Medulla oblongata (tissue), 1 donor: ENCODE measurements at regions not wholly inside any gene's neighbourhood (a gene's known extent, or its start where the extent isn't known, plus 50 kb on each side); places are given as distances from the start of the nearest gene placed in this dataset.
"Not testable (repeated sequence)": the region's sequence is repeated elsewhere in the genome, so short reads cannot be mapped to it uniquely, and the experiment has no call there.

ENCODE experiments used
- DNase-seq: peaks from one replicate; pipeline ENCODE4 v3.0.0-alpha.2; 2015; ENCODE audit errors: extremely low spot score

DNA sequence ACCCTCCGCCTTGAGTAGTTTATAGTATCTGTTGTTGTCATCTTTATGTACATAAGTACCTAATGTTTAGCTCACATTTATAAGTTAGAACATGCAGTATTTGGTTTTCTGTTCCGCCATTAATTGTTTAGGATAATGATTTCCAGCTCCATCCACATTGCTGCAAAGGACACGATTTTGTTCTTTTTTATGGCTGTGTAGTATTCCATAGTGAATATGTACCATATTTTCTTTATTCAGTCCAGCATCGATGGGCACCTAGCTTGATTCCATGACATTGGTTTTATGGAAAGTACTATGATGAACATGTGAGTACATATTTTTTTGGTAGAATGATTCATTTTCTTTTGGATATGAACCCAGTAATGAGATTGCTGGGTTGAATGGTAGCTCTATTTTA lies 174.4 kb upstream of the SPRY2 start:
- DNase-seq = no peak

DNA sequence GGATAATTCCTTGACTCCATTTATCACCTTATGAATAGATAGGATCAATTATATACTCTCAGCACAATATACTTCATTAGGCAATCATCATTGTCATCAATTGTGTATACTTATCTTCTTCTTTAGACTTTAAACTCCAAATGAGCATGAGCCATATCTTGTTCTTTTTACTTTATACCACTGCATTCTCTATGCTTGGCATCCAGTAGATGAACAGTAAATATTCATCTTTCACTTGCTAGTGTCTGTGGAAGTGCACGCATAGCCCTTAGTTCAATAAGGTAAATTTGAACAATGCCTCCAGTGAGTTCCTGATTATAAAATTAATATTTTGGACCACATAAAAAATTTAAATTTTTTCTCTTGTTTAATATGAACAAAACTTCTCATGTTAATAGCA lies 172.3 kb upstream of the SPRY2 start:
- no peak for DNase-seq

DNA sequence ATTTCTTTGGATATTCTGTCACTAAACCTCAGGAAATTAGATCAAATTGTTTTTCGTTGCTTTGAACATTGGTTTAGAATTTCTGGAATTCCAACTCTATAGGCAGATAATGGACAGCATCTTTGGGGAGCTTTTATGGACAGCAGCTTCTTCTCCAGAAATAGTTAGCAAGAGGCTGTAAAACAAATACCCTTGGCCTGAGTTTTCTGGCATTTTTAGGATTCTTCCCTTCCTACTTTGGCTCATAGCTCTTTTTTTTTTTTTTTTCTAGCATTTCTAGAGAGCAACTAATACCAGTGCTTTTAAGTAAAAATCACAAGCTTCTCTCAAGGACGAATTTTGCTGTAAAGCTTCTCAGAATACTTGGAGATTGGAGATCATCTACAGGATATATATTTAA lies 169.8 kb upstream of the SPRY2 start:
- DNase-seq = no peak

DNA sequence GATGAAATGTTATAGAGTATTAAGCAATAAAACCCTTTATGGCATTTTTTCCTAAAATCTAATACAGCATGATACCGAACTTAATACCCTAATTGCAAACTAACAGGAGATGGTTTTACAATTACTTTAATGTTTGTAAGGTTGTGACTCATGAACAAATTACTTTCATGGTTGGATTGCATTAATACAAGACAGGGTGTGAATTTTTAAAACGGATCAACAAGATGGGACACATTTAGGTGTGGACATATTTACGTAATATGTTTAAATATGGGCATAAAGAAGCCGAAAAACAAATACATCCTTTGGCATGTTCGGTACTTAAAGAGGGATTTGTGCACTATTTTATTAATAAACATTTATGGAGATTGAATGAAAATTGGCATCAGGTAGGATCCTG lies 168.3 kb upstream of the SPRY2 start:
- no peak for DNase-seq

DNA sequence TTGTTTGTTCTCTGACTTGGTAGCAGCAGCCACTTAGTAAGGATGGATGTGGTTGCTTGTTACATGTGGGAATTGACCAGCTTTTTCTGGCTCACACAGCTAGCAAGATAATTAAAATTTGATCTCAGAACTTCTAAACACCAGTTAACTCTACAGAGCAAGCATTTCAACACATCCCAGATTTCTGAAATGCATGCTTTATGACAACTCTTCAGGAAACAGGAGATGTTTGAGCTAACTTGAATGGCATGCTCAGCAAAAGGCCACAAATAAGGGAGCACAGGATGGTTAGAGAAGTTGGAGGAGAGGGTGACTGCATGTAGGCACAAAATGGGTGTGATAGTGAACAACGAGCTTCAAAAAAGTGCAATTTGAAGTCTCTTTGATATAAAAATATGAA lies 167.1 kb upstream of the SPRY2 start:
- DNase-seq = no peak

DNA sequence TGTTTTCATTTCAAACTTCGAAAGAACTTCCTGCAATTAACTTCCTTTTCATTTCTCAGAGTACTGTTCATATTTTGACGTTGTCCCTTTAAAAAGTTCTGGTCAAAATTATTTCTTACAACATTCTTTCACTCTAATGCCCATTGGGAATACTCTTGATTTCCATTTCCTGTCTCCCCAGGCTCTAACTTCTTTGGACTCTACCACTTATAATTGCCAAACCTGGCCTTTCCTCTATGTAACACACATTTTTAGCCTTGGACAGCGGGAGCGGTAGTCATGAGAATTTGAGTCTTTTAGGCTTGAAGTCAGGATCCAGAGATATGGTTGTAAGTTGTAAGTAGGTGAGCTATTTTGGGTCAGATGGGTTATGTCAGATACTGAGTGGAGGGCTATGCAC lies 163.5 kb upstream of the SPRY2 start:
- DNase-seq = no peak

DNA sequence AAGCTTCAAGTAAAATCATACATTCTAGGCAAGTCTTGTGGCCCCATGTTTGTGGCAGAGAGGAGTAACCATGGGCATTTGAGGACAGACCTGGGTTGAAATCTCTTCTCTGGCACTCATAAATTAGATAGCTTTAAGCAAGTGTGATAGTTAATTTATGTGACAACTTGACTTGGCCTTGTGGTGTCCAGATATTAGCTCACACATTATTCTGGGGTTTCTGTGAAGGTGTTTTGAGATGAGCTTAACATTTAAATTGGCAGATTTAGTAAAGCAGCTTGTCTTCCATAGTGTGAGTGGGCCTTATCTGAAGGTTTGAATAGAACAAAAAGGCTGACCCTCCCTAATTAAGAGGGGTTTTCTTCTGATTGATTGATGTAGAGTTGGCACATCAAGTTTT lies 161.4 kb upstream of the SPRY2 start:
- DNase-seq = no peak

DNA sequence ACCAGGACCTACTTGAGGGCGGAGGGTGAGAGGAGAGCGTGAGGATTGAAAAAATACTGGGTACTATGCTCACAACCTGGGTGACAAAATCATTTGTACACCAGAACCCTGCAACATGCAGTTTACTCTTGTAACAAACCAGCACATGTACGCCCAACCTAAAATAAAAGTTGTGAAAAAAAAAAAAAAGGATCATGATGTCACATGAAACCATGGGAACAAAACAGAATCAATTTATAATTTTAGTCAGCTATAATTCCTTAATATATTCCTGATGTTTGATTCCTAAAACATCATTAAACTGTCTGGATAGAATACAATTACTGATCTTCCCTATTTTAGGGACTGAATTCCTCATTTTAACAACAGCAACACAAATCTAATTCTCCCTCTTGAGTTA lies 160.6 kb upstream of the SPRY2 start:
- no peak for DNase-seq

DNA sequence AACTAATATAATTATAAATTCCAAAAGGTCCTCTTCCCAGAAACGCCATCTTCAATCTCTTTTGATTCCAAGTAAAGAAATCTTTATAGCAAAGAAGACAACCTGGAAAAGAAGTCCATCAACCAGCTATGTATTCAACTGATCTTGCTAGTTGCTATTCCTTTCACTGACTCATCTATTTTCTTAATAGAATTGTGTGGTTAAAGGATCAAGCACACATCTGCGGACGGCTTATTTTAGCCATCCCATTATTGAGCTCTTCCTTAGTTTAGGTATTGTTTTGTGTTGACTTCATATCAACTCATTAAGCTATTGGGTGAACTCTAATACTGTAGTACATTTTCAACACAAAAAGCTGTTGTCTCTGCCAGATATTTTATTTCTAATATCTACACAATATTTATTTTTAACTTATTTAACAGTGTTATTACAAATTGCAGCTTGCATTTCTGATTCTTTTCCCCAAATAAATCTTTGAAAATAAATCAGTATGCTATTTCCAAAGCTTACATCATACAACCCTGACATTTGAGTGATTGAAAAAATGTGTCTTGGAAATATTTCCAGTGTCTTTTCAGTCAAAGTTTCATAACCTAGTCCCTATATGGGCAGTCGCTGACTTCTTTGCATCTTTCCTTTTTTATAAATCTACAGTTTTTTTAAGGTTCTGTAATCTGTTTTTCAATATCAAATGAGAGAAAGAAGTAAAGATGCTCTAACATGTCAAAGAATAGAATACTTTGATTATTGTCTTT lies 158.8 kb upstream of the SPRY2 start:
- no peak for DNase-seq

DNA sequence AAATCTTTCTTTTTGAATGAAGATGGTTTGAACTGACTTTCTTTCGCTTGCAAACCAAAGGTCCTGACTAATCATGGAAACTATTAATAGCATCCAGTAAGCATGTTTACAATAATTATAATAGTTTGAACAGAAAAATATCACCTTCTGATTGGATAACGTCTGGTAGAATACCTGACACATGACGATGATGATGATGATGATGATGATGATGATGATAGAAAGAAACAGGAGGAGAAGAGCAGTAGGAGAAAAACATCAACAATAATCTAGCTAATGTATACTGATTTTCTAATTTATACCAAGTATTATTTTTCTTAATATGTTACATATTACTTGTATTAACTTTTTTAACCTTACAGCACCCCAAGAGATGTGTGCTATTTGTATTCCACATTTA lies 157.5 kb upstream of the SPRY2 start:
- no peak for DNase-seq

DNA sequence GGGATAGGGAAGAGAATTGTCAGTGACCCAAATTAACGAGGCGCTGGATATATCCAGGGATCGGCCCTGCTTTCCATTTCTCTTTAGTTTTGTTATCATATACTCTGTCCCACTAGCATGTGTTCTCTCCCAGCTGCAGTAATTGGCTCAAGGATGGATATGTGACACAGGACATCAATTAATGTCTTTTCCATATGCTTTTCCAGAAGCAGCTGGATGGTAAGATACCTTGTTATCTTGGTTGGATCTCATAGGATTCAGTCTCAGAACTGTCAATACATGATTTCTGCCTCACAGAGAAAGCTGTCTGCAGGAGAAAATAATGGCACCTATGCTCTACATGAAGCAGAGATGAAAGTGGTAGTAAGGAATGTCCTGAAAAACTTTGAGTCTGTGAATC lies 157.1 kb upstream of the SPRY2 start:
- no peak for DNase-seq

DNA sequence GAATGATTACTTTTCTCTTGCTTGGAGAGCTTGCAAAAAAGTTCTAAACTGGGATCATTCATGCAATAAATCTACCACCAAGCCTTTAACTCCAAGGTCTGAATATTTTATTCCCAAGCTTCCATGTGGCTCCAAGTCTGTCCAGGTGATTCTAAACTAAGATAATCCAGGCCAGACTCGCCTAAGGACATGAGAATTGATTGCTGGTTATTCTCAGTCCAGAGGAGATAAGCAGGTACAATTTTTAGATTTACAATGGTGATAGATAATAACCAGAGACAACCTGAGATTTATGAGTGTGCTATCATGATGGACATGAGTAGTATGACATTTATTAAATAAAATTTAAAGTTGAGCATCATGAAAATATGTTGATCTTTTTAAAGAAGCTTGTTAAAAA lies 156.5 kb upstream of the SPRY2 start:
- no peak for DNase-seq

DNA sequence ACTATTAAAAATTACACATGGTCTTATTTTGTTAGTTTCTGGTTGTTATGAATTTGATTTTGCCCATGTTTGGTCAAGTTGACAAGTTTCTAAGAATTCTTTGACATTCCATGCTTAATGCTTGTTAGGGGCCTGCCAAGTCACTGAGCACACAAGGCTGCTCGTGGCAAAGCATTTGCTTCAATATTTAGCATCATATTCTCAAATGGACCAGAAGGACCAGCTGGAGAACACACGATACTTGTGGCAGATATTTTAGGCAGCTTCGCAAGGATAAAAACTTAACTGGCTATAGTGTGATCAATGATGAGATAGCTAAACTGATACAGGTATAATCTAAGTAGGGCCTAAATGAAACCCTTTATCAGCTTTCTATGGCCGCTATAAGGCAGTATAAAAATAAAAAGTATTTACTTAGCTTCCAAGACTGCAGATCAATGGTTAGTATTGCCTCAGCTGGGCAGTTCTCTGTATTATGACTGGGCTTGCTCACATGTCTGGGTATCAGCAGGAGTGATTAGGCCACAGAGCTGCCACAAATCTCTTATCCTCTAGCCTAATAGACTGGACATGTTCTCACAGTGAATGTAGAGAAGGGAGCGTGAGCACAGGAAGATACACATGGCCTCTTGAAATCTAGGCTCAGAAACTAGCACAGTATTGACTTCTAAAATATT lies 155.9 kb upstream of the SPRY2 start:
- DNase-seq = no peak

DNA sequence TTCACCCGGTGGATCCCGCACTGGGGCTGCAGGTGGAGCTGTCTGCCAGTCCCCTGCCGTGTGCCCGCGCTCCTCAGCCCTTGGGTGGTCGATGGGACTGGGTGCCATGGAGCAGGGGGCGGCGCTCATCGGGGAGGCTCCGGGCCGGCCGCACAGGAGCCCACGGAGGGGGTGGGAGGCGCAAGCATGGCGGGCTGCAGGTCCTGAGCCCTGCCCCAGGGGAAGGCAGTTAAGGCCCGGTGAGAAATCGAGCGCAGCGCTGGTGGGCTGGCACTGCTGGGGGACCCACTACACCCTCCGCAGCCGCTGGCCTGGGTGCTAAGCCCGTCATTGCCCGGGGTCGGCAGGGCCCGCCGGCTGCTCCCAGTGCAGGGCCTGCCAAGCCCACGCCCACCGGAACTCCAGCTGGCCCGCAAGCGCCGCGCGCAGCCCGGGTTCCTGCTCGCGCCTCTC lies 149.6 kb upstream of the SPRY2 start:
- DNase-seq = not testable (repeated sequence)

DNA sequence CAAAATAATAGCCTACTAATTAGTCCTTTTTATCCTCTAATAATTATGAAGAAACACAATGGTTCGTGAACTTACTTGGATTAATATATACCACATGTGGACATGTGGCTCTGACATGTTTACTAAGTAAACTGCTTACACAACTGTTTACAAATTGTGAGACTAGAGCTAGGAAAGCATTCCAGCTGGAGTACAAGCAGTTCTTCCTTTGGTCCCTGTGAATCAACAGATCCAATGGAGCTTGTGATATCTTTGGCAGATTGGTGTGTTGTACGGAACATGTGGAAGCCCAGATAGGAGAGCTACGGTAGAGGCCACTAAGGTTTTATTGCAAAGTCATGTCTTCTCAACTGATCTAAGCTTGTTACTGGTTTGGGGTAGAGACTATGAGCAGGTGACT lies 145.5 kb upstream of the SPRY2 start:
- DNase-seq = no peak

DNA sequence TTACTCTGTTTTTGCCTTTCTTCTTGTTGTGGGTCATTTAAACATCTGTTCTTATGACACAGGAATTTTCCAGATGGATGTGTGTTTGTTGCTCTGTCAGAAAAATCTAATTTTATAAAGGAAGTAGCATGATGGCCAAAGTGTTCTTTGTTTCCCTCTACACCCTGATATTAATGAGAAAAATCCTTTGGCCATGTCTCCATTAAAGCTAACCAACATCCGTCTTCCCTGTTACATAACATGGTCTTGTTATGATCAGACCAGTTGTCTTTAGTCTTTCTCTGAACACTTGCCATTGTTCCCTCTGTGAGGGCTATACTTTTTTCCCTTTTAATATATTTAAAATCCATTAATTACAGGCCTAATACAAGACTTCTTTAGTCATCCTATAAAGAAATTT lies 142.2 kb upstream of the SPRY2 start:
- DNase-seq = no peak

DNA sequence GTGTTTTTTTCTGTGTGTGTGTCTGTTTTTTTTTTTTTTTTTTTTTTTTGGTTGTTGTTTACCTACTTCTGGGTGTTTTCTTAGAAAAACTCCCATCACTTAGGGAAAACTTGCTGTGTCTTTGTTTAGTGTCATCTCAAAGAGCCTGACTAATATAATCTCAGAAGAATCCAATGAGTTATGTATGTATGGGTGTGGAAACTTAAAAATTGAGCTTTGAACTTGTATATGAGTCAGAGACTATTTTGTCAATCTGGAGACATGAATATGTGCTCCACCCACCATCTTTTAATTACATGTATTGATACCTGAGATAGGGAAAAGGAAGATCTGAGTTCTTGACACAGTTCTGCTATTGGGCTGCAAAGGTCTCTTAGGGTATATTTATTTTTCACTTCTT lies 140.7 kb upstream of the SPRY2 start:
- no peak for DNase-seq

DNA sequence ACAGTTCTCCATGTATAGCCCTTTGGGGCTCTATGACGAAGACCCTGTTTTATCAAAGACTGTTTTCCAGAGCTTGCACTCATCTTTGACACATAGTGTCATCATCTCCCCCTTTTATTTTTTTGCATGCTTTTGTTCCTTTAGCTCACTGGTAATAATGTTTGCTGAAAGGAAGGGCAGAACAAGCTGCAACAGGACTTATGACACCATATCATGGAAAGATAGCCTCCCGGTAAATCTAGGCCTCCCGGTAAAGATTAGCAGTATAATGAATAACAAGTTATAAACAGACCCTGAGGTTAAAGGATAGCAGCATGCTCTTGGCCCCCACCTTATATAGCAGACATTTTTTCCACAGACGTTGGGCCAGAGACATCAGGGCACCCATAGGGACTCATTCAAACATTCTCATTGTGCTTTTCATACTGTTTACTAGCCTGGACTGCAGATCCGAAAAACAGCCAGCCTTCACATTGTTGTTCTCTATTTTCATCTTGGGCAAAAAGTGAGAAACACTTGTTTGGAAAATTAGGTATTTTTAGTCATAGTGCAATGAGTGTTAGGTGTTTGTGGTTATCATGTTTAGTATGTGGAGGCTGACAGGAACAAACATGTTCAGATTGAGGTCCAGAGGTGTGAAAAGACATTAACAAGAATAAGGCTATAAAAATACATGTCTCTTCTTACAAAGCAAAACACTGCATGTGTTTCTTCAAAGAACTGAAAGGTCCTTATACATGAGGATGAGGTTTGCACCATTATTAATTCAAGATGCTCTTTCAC lies 136.9 kb upstream of the SPRY2 start:
- no peak for DNase-seq

DNA sequence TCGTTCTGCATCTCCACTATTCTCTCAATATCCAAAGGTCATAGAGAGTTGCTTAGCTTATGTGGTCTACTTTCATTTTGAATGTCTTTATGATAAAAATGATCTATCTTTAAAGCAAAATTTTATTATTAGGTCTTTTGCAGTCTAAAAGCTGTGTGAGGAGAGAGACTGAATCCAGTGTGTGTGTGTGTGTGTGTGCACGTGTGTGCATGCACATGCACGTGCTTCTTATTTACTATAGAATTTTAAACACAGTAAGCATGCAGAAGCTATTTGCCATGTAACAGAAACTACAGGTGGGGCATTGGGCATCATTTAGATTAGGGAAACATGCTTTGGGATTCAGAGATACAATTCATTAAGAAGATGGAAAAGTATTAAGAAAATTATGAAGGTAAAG lies 136.0 kb upstream of the SPRY2 start:
- no peak for DNase-seq

DNA sequence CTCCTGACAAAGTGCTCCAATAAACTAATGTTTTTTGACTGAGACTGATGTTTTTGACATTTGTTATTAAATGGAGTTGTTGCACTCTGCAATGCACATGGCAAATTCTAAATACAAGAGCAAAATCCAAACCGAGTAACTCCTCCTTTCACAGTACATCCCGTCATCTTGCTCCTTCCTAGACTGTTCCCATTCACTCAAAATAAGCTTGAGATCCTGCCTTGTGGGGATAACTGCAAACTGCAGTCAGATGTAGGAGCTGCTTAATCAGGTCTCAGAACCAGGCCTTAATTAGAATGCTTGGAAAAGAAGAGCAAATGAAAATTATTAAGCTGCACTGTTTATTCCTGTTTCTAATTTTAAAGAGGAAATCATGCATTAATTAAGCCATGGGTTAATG lies 134.8 kb upstream of the SPRY2 start:
- DNase-seq = no peak

DNA sequence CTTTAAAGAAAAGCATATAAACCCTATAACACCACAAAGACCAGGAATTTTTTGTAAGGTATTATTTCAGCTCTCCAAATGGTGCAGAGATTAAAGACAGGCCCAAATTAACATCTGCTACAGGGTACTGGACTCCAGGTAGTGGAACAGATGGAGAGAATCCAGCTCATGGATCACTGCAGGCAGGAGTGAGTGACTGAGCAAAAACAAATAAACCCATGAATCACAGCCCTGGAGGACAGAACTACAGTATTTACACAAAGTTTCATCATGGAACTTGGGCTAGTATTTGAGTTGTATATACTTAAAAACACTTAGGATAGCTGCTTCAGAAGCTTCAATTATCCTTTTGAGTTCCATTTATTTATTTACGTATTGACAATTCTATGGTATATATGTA lies 132.8 kb upstream of the SPRY2 start:
- DNase-seq = no peak

DNA sequence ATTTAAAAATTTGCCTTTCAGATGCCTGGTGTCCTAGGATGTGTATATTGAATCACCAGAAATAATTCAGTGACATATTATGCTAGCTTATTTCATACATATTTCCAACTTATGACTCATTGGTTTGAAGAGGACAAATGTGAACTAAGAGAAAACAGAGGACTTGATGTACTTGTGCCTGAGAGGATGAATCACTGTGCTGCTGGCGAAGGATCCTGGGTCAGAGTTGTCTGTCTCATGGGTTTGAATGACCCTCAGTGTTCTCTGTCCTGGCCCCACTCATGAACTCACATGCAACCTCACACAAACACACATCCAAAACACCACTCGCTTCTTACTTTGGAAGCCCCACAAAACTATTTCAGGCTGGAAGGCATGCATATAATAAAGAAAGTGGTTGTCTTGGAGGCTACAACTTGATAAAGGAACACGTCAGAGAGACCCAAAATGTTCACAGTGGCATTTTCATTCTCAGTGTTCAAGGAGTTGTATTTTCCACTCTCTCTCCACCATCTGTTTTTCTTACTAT lies 129.0 kb upstream of the SPRY2 start:
- DNase-seq = no peak
